Suprapubic skin (tissue), 4 donors: ENCODE measurements at regions not wholly inside any gene's neighbourhood (a gene's known extent, or its start where the extent isn't known, plus 50 kb on each side); places are given as distances from the start of the nearest gene placed in this dataset.

Experiments
- DNase-seq, 2 donors: peaks; one replicate each; pipeline ENCODE4 v3.0.0-alpha.2; 2019; ENCODE audit warnings: low spot score in 2 of 2
- H3K27ac ChIP-seq: fragments of 200-600 bp; sonication (generic); one replicate; pipeline ENCODE4 v1.5.1; 2019
- H3K27me3 ChIP-seq: fragments of 200-600 bp; sonication (generic); one replicate; pipeline ENCODE4 v1.5.1; 2019
- H3K36me3 ChIP-seq: fragments of 200-600 bp; sonication (generic); one replicate; pipeline ENCODE4 v1.5.1; 2019
- H3K4me1 ChIP-seq: fragments of 200-600 bp; sonication (generic); one replicate; pipeline ENCODE4 v1.5.1; 2019
- H3K4me3 ChIP-seq: fragments of 200-600 bp; sonication (generic); one replicate; pipeline ENCODE4 v1.5.1; 2019; ENCODE audit warnings: mild to moderate bottlenecking
- H3K9me3 ChIP-seq: fragments of 200-600 bp; sonication (generic); one replicate; pipeline ENCODE4 v1.5.1; 2019
- EP300 ChIP-seq: sonication (generic); formaldehyde crosslinking; IDR thresholded peaks from one replicate; pipeline ENCODE4 v1.6.1; 2017; ENCODE audit warnings: antibody characterized with exemption
- POLR2A ChIP-seq, 2 donors: fragments of 450-650 bp; IDR thresholded peaks; one replicate each; pipeline ENCODE4 v1.6.1; 2017; ENCODE audit warnings: antibody characterized with exemption in 2 of 2, mild to moderate bottlenecking in 2 of 2, moderate library complexity in 2 of 2
- POLR2AphosphoS5 ChIP-seq, 3 donors: sonication (generic); formaldehyde crosslinking; IDR thresholded peaks; one replicate each; pipeline ENCODE4 v1.6.1; 2017; ENCODE audit warnings: antibody characterized with exemption in 3 of 3
- WGBS: methylation state at CpG from one replicate; pipeline ENCODE4 v1.1.5; 2018; 5-methylcytosine and 5-hydroxymethylcytosine counted together
- TF ChIP-seq, protein P1 (sequence below), 2 donors: fragments of 200-600 bp in 1 of 2; fragments of 450-650 bp in 1 of 2; sonication (generic) in 1 of 2; IDR thresholded peaks; one replicate each; pipeline ENCODE4 v1.5.1; 2016 to 2019; ENCODE audit warnings: antibody characterized with exemption in 2 of 2, mild to moderate bottlenecking in 1 of 2, moderate library complexity in 1 of 2

DNA sequence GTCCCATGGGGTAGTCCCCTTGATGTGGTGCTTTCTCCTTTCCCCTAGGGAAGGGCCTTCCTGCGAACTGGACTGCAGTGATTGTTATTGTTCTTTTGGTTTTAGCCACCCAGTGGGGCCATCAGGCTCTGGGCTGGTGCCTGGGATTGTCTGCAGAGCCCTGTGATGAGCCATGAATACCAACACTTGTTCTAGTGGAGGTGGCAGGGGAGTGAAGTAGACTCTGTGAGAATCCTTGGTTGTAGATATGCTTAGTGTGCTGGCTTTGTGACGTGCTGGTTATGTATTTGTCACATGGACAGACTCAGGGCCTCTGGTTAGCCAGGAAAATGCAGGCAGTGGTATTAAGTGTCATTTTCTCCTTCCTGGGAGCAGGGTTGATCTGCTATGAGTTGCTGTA is 51.8 kb upstream of the NDUFB4 start:
- no peaks in the 10 kb centered on the region for H3K4me1 ChIP-seq
- H3K27ac ChIP-seq: no peak overlapping the region
- no peaks in the 10 kb centered on the region for H3K27me3 ChIP-seq
- peaks cover 17% of the 10 kb centered on the region for H3K9me3 ChIP-seq
- no peaks in the 10 kb centered on the region for H3K36me3 ChIP-seq
- TF ChIP-seq POLR2AphosphoS5 (IDR thresholded peaks at IDR 0.05) (no peak), POLR2A (IDR thresholded peaks at IDR 0.05) (no peak), EP300 (no peak)
- TF ChIP-seq, protein P1, sequence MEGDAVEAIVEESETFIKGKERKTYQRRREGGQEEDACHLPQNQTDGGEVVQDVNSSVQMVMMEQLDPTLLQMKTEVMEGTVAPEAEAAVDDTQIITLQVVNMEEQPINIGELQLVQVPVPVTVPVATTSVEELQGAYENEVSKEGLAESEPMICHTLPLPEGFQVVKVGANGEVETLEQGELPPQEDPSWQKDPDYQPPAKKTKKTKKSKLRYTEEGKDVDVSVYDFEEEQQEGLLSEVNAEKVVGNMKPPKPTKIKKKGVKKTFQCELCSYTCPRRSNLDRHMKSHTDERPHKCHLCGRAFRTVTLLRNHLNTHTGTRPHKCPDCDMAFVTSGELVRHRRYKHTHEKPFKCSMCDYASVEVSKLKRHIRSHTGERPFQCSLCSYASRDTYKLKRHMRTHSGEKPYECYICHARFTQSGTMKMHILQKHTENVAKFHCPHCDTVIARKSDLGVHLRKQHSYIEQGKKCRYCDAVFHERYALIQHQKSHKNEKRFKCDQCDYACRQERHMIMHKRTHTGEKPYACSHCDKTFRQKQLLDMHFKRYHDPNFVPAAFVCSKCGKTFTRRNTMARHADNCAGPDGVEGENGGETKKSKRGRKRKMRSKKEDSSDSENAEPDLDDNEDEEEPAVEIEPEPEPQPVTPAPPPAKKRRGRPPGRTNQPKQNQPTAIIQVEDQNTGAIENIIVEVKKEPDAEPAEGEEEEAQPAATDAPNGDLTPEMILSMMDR (IDR thresholded peaks at IDR 0.05): no peak
- no peak for DNase-seq
- WGBS: 94% methylated on average over 2 of the region's 2 CpGs
- H3K4me3 ChIP-seq: no peak overlapping the region

- H3K9me3 ChIP-seq: peaks cover 10% of the 10 kb centered on the region
- WGBS: 40% methylated on average over 3 of the region's 3 CpGs
- H3K4me1 ChIP-seq: no peaks in the 10 kb centered on the region
- H3K36me3 ChIP-seq: no peaks in the 10 kb centered on the region
- TF ChIP-seq EP300: no peak
- no peak for TF ChIP-seq POLR2AphosphoS5 (IDR thresholded peaks at IDR 0.05)
- no peak for TF ChIP-seq POLR2A (IDR thresholded peaks at IDR 0.05)
- TF ChIP-seq, protein P1 (IDR thresholded peaks at IDR 0.05): no peak
- H3K27ac ChIP-seq: no peak overlapping the region
- H3K4me3 ChIP-seq: no peak overlapping the region
- no peaks in the 10 kb centered on the region for H3K27me3 ChIP-seq
- DNase-seq: no peak
These were observed 59.5 kb upstream of the NDUFB4 start for GRCh38 chr3:120536642-120537041.

DNA sequence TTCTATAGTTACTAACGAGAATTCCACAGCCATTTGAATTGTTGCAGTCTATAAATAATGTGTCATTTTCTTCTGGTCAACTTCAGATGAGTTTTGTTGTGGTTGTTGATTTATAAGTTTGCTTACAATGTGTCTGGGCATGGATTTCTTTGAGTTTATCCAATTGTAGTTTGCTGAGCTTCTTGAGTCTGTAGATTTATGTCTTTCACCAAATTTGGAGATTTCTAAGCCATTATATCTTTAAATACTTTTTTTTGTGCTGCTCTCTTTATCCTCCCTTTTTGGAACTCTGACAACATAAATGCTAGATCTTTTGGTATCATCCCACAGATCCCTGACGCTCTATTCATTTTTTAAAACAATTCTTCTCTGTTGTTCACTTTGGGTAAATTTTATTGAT is 63.2 kb upstream of the NDUFB4 start:
- no peak overlapping the region for H3K27ac ChIP-seq

DNA sequence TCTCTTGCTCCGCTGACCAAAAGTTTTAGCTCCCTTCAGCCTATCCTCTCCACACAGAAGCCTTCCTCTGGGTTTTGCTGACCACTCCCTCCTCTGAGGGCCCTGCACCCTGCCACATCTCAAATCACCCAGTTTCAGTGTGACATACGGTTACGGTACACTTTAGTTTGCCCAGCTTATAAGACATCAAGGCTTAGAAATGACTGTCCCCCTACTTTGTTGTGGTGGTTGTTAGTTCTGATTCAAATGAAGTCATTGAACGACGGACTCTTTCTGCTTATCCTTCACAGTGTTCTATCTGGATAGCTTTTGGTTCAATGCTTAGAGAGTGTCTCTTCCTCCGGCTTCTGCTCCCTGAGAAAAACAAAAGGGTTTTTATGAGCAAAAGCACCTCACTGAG is 68.0 kb upstream of the NDUFB4 start:
- Histone ChIP-seq H3K27me3 (no peaks in the 10 kb centered on the region), H3K36me3 (no peaks in the 10 kb centered on the region), H3K9me3 (no peaks in the 10 kb centered on the region), H3K27ac (no peak overlapping the region), H3K4me1 (no peaks in the 10 kb centered on the region), H3K4me3 (no peak overlapping the region)
- TF ChIP-seq EP300: no peak
- TF ChIP-seq, protein P1 (IDR thresholded peaks at IDR 0.05): no peak
- TF ChIP-seq POLR2A (IDR thresholded peaks at IDR 0.05): no peak
- TF ChIP-seq POLR2AphosphoS5 (IDR thresholded peaks at IDR 0.05): no peak
- no peak for DNase-seq
- 91% methylated on average over 6 of the region's 6 CpGs for WGBS

More for the DNA sequence above, 63.2 kb upstream of the NDUFB4 start:
- Histone ChIP-seq H3K36me3 (no peaks in the 10 kb centered on the region), H3K4me1 (no peaks in the 10 kb centered on the region), H3K4me3 (no peak overlapping the region), H3K27me3 (no peaks in the 10 kb centered on the region), H3K9me3 (no peaks in the 10 kb centered on the region)
- no peak for DNase-seq
- WGBS: 70% methylated on average over 2 of the region's 2 CpGs
- TF ChIP-seq, protein P1 (IDR thresholded peaks at IDR 0.05): no peak
- no peak for TF ChIP-seq EP300
- TF ChIP-seq POLR2A (IDR thresholded peaks at IDR 0.05): no peak
- no peak for TF ChIP-seq POLR2AphosphoS5 (IDR thresholded peaks at IDR 0.05)

GRCh38 chr3:120526011-120526870 is 69.9 kb upstream of the NDUFB4 start:
- Histone ChIP-seq H3K27me3 (no peaks in the 10 kb centered on the region), H3K27ac (no peak overlapping the region), H3K36me3 (no peaks in the 10 kb centered on the region), H3K4me3 (no peak overlapping the region), H3K9me3 (no peaks in the 10 kb centered on the region), H3K4me1 (no peaks in the 10 kb centered on the region)
- 66% methylated on average over 3 of the region's 3 CpGs for WGBS
- TF ChIP-seq EP300 (no peak), POLR2AphosphoS5 (IDR thresholded peaks at IDR 0.05) (no peak), POLR2A (IDR thresholded peaks at IDR 0.05) (no peak)
- TF ChIP-seq, protein P1 (IDR thresholded peaks at IDR 0.05): no peak
- DNase-seq: no peak
